ENCODE measurements at regions not wholly inside any gene's neighbourhood (a gene's known extent, or its start where the extent isn't known, plus 50 kb on each side); places are given as distances from the start of the nearest gene placed in this dataset.
A peak's percentile ranks its signal among the peaks of the same experiment; 100 is the strongest.

DNA sequence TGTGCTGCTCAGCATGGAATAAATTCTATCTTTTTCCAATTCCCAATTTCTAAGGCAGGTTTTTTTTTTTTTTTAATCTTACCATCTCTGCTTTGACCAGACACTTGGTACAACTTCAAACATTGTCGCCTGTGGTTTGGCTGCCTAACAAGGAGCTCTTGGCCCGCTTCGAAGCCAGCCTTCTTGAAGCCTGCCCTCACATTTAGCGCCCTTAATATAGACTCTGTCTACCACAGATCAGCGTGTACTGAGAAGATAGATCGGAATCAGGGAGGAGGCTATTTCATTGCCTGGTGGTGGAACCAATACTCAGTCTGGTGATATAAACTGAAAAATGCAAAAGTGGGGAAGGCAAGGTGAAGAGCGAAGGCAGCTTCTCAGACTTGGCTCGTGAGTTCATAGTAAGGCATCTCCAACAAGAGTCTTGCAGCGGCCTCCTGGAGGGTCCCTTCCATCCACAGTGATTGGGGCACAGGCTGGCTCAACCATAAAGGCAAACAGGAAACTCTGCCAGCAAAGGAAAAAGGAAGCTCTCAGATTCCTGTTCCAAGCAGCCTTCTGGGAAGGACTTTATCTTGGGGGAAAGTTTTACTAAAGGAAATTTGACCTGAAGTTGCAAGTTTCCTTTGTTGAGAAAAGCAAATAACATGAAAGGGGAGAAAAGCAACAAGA lies 103.2 kb upstream of the BCL2L14 start:
- TF ChIP-seq GATA2 (IDR thresholded peaks at IDR 0.05; ENCODE audit: low read depth, low read length) (no peak), GATA3 (IDR thresholded peaks at IDR 0.05; ENCODE audit: low read depth, low read length) (no peak)

DNA sequence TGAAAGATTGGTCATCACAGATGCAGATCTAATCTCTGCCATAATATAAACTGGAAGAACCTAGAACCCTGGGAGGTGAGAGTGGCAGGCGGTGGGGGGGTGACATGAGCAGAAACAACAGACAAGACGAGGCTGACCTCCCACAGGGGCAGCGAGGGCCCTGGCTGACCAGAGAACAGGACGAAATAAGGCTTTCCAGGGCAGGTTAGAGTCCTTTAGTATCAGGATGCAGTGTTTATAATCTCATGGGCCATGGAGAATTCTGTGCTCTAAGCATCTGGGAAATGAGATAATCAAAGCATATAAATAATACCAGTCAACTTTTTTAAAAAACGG lies 102.7 kb upstream of the BCL2L14 start:
- no peak for TF ChIP-seq GATA2 (IDR thresholded peaks at IDR 0.05; ENCODE audit: low read depth, low read length)
- TF ChIP-seq GATA3 (IDR thresholded peaks at IDR 0.05; ENCODE audit: low read depth, low read length) = no peak

- TF ChIP-seq GATA2 (IDR thresholded peaks at IDR 0.05; ENCODE audit: low read depth, low read length) (no peak), GATA3 (IDR thresholded peaks at IDR 0.05; ENCODE audit: low read depth, low read length) (no peak)
Measured at GRCh38 chr12:11968516-11968915, 102.2 kb upstream of the BCL2L14 start.

- TF ChIP-seq GATA3 (IDR thresholded peaks at IDR 0.05; ENCODE audit: low read depth, low read length) = no peak
- no peak for TF ChIP-seq GATA2 (IDR thresholded peaks at IDR 0.05; ENCODE audit: low read depth, low read length)
Measured at GRCh38 chr12:11969437-11970154, 101.1 kb upstream of the BCL2L14 start.

DNA sequence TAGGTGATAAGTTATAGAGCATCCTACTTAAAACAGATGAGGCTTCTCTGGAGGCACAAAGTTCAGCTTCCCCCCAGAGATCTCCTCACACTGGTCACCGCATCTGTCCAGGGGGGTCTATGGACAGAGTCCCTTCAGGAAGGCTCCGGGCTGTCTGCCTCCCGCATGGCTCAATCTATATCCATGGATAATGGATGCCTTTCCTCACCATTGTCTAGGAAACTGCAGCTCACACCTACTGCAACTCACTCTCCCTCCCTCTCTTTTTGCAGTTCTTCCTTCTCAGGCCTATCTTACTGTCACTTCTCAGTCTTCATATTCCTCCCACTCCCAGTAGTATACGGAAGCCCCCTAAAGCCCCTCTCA lies 100.6 kb upstream of the BCL2L14 start:
- TF ChIP-seq GATA2 (IDR thresholded peaks at IDR 0.05; ENCODE audit: low read depth, low read length) (no peak), GATA3 (IDR thresholded peaks at IDR 0.05; ENCODE audit: low read depth, low read length) (no peak)

DNA sequence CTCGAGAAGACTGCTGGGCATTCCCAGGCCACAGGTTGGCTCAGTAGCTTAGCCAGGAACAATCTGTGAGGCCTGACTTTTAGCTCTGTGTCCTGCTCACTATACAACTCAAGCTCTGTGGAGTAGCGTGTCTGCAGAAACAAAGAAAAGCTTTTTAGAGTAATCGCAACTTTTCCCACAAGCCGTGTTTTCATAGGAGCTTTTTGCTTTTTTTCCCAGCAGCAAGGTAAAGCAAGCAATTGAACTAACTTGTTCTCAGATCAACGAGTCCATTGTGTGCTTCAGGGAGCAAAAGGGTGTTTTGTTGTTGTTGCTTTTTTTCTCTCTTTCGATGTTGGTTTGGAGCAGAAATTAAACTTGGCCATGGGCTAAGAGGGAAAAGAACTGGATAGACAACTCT lies 97.3 kb upstream of the BCL2L14 start:
- no peak for TF ChIP-seq GATA3 (IDR thresholded peaks at IDR 0.05; ENCODE audit: low read depth, low read length)

DNA sequence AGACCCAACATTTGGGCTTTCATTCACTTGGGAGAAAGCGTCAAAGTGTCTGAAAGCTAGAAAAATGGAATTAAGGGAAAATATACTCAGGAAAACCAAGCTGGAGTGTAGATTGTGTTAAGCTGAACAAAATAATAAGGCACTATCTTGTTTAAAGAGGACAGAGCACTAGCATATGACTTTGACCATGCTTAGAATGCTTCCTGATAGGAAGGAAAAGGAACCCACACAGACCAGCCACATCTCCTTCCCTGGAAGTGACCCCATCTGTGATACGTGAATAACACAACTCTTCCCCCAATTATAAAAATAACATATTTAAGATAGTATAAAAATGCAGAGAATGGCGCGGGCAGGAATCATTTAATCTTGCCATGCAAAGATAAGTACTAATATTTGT lies 94.7 kb upstream of the BCL2L14 start:
- no peak for TF ChIP-seq GATA3 (IDR thresholded peaks at IDR 0.05; ENCODE audit: low read depth, low read length)
- TF ChIP-seq GATA2 (IDR thresholded peaks at IDR 0.05; ENCODE audit: low read depth, low read length) = no peak

DNA sequence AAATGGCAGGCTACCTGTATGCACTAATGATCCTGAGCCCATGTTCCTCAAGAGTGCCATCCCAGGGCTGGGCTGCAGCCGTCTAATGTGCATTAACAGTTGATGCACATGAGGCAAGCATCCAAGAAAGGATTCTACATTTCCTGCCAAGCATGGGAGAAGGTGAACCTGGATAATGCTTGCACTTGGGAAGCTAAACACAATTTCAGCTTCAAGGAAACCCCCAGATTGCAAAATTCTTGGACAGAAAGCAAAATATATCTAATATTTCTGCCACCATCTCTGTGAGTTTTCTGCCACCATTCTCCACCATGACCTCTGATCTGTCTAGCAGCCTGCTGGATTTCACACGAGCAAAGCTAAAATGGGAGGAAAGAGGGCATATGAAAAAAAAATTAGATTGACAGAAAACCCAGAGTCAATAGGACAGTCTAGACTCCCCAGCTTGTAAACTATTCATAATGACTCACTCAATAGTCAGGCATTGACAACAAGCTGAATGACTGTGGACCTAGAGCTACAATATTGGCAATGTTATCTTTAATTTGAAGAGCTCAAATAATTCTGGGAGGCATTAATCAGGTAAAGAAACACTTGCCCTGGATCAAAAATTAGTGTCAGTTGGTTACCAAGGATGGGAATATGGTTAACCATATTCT lies 91.9 kb upstream of the BCL2L14 start:
- TF ChIP-seq GATA3 (IDR thresholded peaks at IDR 0.05; ENCODE audit: low read depth, low read length) (no peak), GATA2 (IDR thresholded peaks at IDR 0.05; ENCODE audit: low read depth, low read length) (no peak)

DNA sequence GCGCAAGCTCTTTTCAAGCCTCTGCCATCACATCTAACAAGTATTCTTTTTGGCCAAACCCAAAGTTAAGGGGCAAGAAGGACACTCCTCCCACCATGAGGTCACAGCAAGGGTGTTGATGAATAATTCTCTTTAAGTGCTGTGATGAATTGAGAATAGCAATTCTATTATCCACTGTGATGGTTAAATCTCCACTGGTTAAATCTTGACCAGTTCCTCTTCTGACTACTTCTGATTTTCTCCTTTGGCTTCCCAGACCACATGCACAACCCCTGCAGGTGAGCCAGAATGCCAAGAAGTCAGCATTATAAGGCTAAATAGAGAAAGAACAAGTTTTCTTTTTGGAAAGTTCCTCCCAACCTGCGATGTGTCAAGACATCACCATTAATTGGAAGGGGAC lies 90.6 kb upstream of the BCL2L14 start:
- no peak for TF ChIP-seq GATA2 (IDR thresholded peaks at IDR 0.05; ENCODE audit: low read depth, low read length)

DNA sequence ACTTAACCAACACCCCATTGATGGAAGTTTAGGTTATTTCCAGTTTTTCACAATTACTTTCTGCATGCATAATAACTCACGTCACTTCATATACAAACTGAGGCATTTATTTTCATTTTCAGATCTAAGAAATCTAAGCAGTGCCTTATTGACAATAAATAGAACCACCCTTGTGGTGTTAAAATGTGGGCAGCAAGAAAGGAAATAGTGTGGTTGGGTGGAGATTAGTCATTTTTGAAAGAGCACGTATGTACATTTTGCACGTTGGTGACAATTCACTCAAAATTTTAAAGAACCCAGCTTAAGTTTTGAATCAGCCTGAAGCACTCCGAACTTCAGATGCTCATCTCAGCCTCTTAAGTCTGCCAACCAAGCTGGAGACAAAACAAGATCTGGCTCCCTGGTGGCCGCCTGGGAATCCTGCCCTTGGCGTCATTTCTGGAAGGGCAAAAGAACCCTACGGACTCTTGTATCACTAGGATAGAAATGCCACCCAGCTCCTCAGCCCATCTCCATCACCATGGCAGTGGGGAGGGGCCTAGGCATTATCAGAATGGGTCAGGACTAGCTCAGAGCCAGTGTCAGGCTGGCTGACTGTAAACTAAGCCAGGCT lies 89.5 kb upstream of the BCL2L14 start:
- no peak for TF ChIP-seq GATA3 (IDR thresholded peaks at IDR 0.05; ENCODE audit: low read depth, low read length)
- TF ChIP-seq GATA2 (IDR thresholded peaks at IDR 0.05; ENCODE audit: low read depth, low read length) = no peak

DNA sequence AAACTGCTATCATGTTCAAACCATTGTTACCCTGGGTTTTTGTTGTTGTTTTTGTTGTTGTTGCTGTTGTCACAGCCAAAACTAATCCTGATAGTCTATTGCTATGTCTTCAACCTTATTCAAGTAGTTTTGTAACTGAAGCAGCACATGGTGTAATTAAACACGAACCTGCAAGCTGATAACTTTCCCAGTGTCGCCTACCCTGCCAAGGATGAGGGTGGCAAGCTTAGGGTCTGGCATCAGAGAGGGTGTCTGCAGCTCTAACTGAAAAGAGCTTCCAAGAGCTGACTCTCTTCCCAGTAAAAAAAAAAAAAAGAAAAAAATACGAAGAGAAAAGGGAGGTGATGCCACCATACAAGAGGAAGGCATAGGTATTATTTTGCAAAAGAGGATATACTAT lies 86.3 kb upstream of the BCL2L14 start:
- no peak for TF ChIP-seq GATA2 (IDR thresholded peaks at IDR 0.05; ENCODE audit: low read depth, low read length)
- TF ChIP-seq GATA3 (IDR thresholded peaks at IDR 0.05; ENCODE audit: low read depth, low read length) = no peak

- no peak for TF ChIP-seq GATA2 (IDR thresholded peaks at IDR 0.05; ENCODE audit: low read depth, low read length)
- no peak for TF ChIP-seq GATA3 (IDR thresholded peaks at IDR 0.05; ENCODE audit: low read depth, low read length)
Measured at GRCh38 chr12:11986165-11986564, 84.6 kb upstream of the BCL2L14 start.

GRCh38 chr12:11987901-11988300 lies 82.8 kb upstream of the BCL2L14 start:
- TF ChIP-seq GATA2 (IDR thresholded peaks at IDR 0.05; ENCODE audit: low read depth, low read length) = no peak
- TF ChIP-seq GATA3 (IDR thresholded peaks at IDR 0.05; ENCODE audit: low read depth, low read length) = no peak

DNA sequence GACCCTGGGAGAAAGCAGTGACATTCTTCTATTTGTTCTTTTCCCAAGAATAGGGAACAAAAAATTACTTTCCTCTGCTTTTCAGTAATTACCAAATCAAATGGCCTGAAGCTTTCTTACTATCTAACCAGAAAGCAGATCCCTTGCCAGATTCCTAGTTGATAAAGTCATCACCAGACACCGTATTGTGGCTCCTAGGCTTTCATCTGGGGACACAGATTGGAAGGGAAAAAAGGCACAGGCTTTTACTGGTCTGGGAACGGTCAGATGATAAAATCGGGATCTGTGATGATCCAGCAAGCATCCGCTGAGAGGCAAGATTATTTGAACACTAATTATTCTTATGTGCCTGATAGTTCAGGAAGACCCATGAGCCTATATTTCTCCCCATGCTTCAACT lies 79.1 kb upstream of the BCL2L14 start:
- peak; percentile 91 for TF ChIP-seq GATA2 (IDR thresholded peaks at IDR 0.05; ENCODE audit: low read depth, low read length)
- peak; percentile 94 for TF ChIP-seq GATA3 (IDR thresholded peaks at IDR 0.05; ENCODE audit: low read depth, low read length)

DNA sequence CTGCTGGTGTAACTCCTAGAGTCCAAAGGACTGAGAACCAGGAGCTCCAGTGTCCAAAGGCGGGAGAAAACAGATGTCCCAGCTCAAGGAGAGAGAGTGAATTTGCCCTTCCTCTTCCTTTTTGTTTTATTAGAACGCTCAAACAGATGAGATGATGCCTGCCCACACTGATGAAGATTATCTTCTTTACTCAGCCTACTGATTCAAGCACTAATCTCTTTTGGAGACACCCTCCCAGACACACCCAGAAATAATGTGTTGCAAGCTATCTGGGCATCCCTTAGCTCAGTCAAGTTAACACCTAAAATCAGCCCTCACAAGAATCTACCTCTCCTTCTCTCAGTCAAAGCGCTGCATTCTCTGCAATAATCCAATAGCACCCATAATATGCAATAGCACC lies 78.2 kb upstream of the BCL2L14 start:
- no peak for TF ChIP-seq GATA3 (IDR thresholded peaks at IDR 0.05; ENCODE audit: low read depth, low read length)
- no peak for TF ChIP-seq GATA2 (IDR thresholded peaks at IDR 0.05; ENCODE audit: low read depth, low read length)

Data from SH-SY5Y (cell line).